PC-9 (cell line): ENCODE measurements at regions not wholly inside any gene's neighbourhood (a gene's known extent, or its start where the extent isn't known, plus 50 kb on each side); places are given as distances from the start of the nearest gene placed in this dataset.

ENCODE experiments used
- BruUV-seq: library from RNA; stranded (reverse); fragments of 400-500 nt; replicated peaks from 2 replicates; lab custom pipeline; 2021; lab: Mats Ljungman, UMichigan
- CTCF ChIA-PET: fragments of 300-600 bp; sonication (Branson Sonifier 250); formaldehyde crosslinking; loops from one replicate; lab custom pipeline; 2022; ENCODE audit warnings: antibody characterized with exemption; lab: Charles Lee
- POLR2A ChIA-PET: fragments of 300-600 bp; sonication (Branson Sonifier 250); formaldehyde crosslinking; loops from one replicate; lab custom pipeline; 2022; ENCODE audit warnings: antibody characterized with exemption; ENCODE audit not compliant: unreplicated experiment; lab: Charles Lee
- DNase-seq, 2 experiments: peaks; one replicate each; pipeline versions ENCODE4 v3.0.0 to v3.0.0-alpha.2; 2015 to 2022; ENCODE audit warnings: mixed read lengths in 1 of 2
- H2AFZ ChIP-seq: fragments of 200-600 bp; sonication (generic); 2 replicates; pipeline ENCODE4 v1.8.1; 2017; ENCODE audit warnings: antibody characterized with exemption
- H3F3A ChIP-seq: fragments of 200-600 bp; sonication (generic); 2 replicates; pipeline ENCODE4 v1.8.1; 2017; ENCODE audit warnings: antibody characterized with exemption, mild to moderate bottlenecking, low read depth; ENCODE audit not compliant: insufficient read depth
- H3K27ac ChIP-seq: fragments of 200-600 bp; sonication (generic); 2 replicates; pipeline ENCODE4 v1.6.1; 2016; ENCODE audit warnings: mixed run types
- H3K27me3 ChIP-seq: fragments of 200-600 bp; sonication (generic); 2 replicates; pipeline ENCODE4 v1.6.1; 2016; ENCODE audit warnings: low read depth, mixed run types; ENCODE audit not compliant: insufficient read depth
- H3K36me3 ChIP-seq: fragments of 200-600 bp; sonication (generic); 2 replicates; pipeline ENCODE4 v1.6.1; 2016; ENCODE audit warnings: low read depth, mixed run types
- H3K4me1 ChIP-seq: fragments of 200-600 bp; sonication (generic); replicated peaks from 2 replicates; pipeline ENCODE4 v1.6.1; 2016; ENCODE audit warnings: mixed run types; ENCODE audit not compliant: insufficient read depth
- H3K4me2 ChIP-seq: fragments of 200-600 bp; sonication (generic); 2 replicates; pipeline ENCODE4 v1.6.1; 2017; ENCODE audit warnings: mixed run types
- H3K4me3 ChIP-seq: fragments of 200-600 bp; sonication (generic); 2 replicates; pipeline ENCODE4 v1.6.1; 2016; ENCODE audit warnings: mixed run types
- H3K79me2 ChIP-seq: fragments of 200-600 bp; sonication (generic); 2 replicates; pipeline ENCODE4 v1.6.1; 2017; ENCODE audit warnings: low read depth, mixed run types
- H3K9me2 ChIP-seq: fragments of 200-600 bp; sonication (generic); 2 replicates; pipeline ENCODE4 v1.8.1; 2017; ENCODE audit warnings: mild to moderate bottlenecking; ENCODE audit not compliant: insufficient read depth
- H3K9me3 ChIP-seq: fragments of 200-600 bp; sonication (generic); 2 replicates; pipeline ENCODE4 v1.8.1; 2016; ENCODE audit warnings: low read depth; ENCODE audit not compliant: insufficient read depth
- H4K20me1 ChIP-seq: fragments of 200-600 bp; sonication (generic); 2 replicates; pipeline ENCODE4 v1.8.1; 2017; ENCODE audit not compliant: insufficient read depth
- EZH2 ChIP-seq: fragments of 200-600 bp; sonication (generic); IDR thresholded peaks from 2 replicates; pipeline ENCODE4 v1.8.0; 2017; ENCODE audit warnings: antibody characterized with exemption, low read depth
- intact Hi-C: fragments of 100-400 bp; cut with micrococcal nuclease; formaldehyde crosslinking; loops from one replicate; pipeline ENCODE4 v1.10.0; 2022; ENCODE audit not compliant: unreplicated experiment
- TF ChIP-seq, protein P1 (sequence below): fragments of 200-600 bp; sonication (generic); conservative IDR thresholded peaks from 2 replicates; pipeline ENCODE4 v1.6.1; 2017; ENCODE audit warnings: mixed run types, antibody characterized with exemption, mild to moderate bottlenecking, moderate library complexity

DNA sequence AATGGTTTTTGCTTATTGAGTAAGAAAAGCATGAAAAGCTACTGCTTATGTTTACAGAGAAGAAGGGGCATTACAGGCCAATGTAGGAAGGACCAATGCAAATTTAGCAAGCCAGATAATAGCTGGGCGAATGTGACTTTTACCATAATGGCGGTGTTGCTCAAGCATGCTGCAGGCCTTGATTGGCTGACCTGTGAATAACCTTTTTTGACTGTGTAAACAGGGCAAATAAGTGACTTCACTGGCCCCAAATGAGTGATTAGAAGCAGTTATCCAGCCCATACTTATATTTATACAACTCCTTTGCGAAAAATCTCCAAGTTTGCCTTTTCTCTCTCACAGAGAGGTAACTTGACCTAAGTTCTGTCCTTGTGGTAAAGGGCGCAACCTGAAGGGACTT is 146.9 kb downstream of the SP3 start:
- no peaks in the 10 kb centered on the region for H3K79me2 ChIP-seq
- ChIA-PET CTCF (no interaction called here), POLR2A (no interaction called here)
- DNase-seq, result no peak
- H4K20me1 ChIP-seq, result no peaks in the 10 kb centered on the region
- H3K9me3 ChIP-seq, result no peaks in the 10 kb centered on the region
- BruUV-seq, result no TSS peak
- no peak overlapping the region for H3K4me2 ChIP-seq
- H3K4me3 ChIP-seq, result no peak overlapping the region
- no peaks in the 10 kb centered on the region for H3K4me1 ChIP-seq
- no peaks in the 10 kb centered on the region for H3F3A ChIP-seq
- no peak overlapping the region for H3K27ac ChIP-seq
- intact Hi-C loops, result no loop called here
- peaks cover 52% of the 10 kb centered on the region for H3K27me3 ChIP-seq
- H3K9me2 ChIP-seq, result no peaks in the 10 kb centered on the region
- H2AFZ ChIP-seq, result no peak overlapping the region
- TF ChIP-seq, protein P1, sequence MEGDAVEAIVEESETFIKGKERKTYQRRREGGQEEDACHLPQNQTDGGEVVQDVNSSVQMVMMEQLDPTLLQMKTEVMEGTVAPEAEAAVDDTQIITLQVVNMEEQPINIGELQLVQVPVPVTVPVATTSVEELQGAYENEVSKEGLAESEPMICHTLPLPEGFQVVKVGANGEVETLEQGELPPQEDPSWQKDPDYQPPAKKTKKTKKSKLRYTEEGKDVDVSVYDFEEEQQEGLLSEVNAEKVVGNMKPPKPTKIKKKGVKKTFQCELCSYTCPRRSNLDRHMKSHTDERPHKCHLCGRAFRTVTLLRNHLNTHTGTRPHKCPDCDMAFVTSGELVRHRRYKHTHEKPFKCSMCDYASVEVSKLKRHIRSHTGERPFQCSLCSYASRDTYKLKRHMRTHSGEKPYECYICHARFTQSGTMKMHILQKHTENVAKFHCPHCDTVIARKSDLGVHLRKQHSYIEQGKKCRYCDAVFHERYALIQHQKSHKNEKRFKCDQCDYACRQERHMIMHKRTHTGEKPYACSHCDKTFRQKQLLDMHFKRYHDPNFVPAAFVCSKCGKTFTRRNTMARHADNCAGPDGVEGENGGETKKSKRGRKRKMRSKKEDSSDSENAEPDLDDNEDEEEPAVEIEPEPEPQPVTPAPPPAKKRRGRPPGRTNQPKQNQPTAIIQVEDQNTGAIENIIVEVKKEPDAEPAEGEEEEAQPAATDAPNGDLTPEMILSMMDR, result no peak
- no peak for TF ChIP-seq EZH2
- no peaks in the 10 kb centered on the region for H3K36me3 ChIP-seq

DNA sequence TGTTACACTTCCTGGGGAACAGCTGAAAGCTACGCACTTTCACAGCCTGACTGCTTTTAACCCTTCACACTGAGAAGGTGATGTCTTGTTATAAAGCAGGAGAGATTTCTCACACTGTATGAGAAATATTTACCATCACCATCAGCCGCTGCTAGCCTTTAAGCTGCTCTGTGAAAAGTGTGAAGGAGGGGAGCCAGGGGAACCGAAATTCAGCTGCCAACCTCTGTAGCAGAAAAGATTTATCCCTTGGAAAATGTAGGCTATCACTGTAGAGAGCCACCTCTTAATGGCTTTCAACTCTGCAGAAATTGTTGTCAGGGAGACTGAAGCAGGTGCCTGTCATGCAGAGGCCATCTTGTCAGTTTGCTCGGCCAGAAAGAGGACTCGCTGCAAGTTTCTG is 145.3 kb downstream of the SP3 start:
- no TSS peak for BruUV-seq
- Histone ChIP-seq H3K27me3 (peaks cover 50% of the 10 kb centered on the region), H3K27ac (no peak overlapping the region), H3K79me2 (no peaks in the 10 kb centered on the region), H2AFZ (no peak overlapping the region), H3K4me3 (no peak overlapping the region), H3K36me3 (no peaks in the 10 kb centered on the region), H3K4me1 (no peaks in the 10 kb centered on the region), H3K9me2 (no peaks in the 10 kb centered on the region), H4K20me1 (no peaks in the 10 kb centered on the region), H3K9me3 (no peaks in the 10 kb centered on the region), H3K4me2 (no peak overlapping the region), H3F3A (no peaks in the 10 kb centered on the region)
- ChIA-PET CTCF (no interaction called here), POLR2A (no interaction called here)
- intact Hi-C loops, result no loop called here
- DNase-seq, result no peak
- no peak for TF ChIP-seq EZH2
- TF ChIP-seq, protein P1, result no peak

DNA sequence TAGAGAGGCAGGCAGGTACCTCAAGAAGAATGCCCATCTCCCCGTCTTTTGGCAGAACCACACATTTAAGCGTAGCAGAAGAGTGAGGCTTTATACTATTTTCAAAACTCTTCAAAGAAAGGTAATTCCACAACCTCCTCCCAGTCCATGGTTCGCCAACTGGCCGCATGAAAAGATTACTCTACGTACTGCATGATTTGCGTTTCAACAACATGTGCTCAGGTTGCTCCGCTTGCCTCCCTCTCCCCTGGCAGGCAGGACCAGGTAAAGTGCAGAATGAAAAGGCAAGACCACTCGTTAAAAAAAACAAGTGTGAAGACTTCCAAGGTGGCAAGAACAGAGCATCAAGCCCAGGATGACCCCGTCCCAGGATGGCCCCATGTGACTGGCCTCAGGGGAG is 143.7 kb downstream of the SP3 start:
- no peaks in the 10 kb centered on the region for H3K4me1 ChIP-seq
- H3K27ac ChIP-seq, result no peak overlapping the region
- no peaks in the 10 kb centered on the region for H4K20me1 ChIP-seq
- POLR2A ChIA-PET, result no interaction called here
- no peak overlapping the region for H2AFZ ChIP-seq
- TF ChIP-seq, protein P1, result no peak
- TF ChIP-seq EZH2, result no peak
- no peaks in the 10 kb centered on the region for H3K36me3 ChIP-seq
- peaks cover 55% of the 10 kb centered on the region for H3K27me3 ChIP-seq
- CTCF ChIA-PET, result no interaction called here
- H3K9me2 ChIP-seq, result no peaks in the 10 kb centered on the region
- DNase-seq, result no peak
- BruUV-seq, result no TSS peak
- no peaks in the 10 kb centered on the region for H3K9me3 ChIP-seq
- no peaks in the 10 kb centered on the region for H3F3A ChIP-seq
- H3K4me3 ChIP-seq, result no peak overlapping the region
- H3K4me2 ChIP-seq, result no peak overlapping the region
- no peaks in the 10 kb centered on the region for H3K79me2 ChIP-seq
- intact Hi-C loops, result no loop called here
